Colonic mucosa (tissue), 4 donors: ENCODE measurements at regions not wholly inside any gene's neighbourhood (a gene's known extent, or its start where the extent isn't known, plus 50 kb on each side); places are given as distances from the start of the nearest gene placed in this dataset.

Source experiments
- DNase-seq: peaks from one replicate; pipeline ENCODE4 v3.0.0-alpha.2; 2020
- H3K27ac ChIP-seq: fragments of 200-600 bp; one replicate; pipeline ENCODE4 v1.8.0; 2021
- H3K27me3 ChIP-seq: fragments of 200-600 bp; one replicate; pipeline ENCODE4 v1.8.0; 2021
- H3K36me3 ChIP-seq: fragments of 200-600 bp; one replicate; pipeline ENCODE4 v1.8.0; 2021
- H3K4me1 ChIP-seq: fragments of 200-600 bp; one replicate; pipeline ENCODE4 v1.8.0; 2021; ENCODE audit warnings: mild to moderate bottlenecking
- H3K4me3 ChIP-seq: fragments of 200-600 bp; one replicate; pipeline ENCODE4 v1.8.0; 2021
- H3K9ac ChIP-seq, 2 donors: one replicate each; pipeline ENCODE4 v1.7.0; 2013; ENCODE audit warnings: control low read depth in 2 of 2, low read depth in 2 of 2, low read length in 2 of 2
- H3K9me3 ChIP-seq: fragments of 200-600 bp; one replicate; pipeline ENCODE4 v1.8.0; 2021
- CTCF ChIP-seq: fragments of 200-600 bp; IDR thresholded peaks from one replicate; pipeline ENCODE4 v1.8.0; 2022; ENCODE audit warnings: antibody characterized with exemption, mild to moderate bottlenecking
- intact Hi-C: fragments of 100-400 bp; cut with DNase I; formaldehyde crosslinking; loops from one replicate; pipeline ENCODE4 v1.14.1; 2022
- donor health status: healthy.
- donor health status: DM: no; HTN: no; CAD: no.
- donor health status: DM: no; HTN: no; CAD: no.

- intact Hi-C loops = no loop called here
- H3K9ac ChIP-seq = no peak overlapping the region
These were observed 96.1 kb downstream of the MRPL36 start for GRCh38 chr5:1703352-1704050.

GRCh38 chr5:1702318-1702717 is 97.3 kb downstream of the MRPL36 start:
- intact Hi-C loops = no loop called here
- no peaks in the 10 kb centered on the region for H3K36me3 ChIP-seq
- H3K9ac ChIP-seq = no peak overlapping the region
- DNase-seq = no peak
- TF ChIP-seq CTCF = no peak
- no peaks in the 10 kb centered on the region for H3K27me3 ChIP-seq
- H3K4me1 ChIP-seq = no peaks in the 10 kb centered on the region
- no peaks in the 10 kb centered on the region for H3K9me3 ChIP-seq
- H3K4me3 ChIP-seq = no peak overlapping the region
- no peak overlapping the region for H3K27ac ChIP-seq

More at GRCh38 chr5:1703352-1704050, 96.1 kb downstream of the MRPL36 start:
- H3K36me3 ChIP-seq = no peaks in the 10 kb centered on the region
- no peak for TF ChIP-seq CTCF
- H3K4me3 ChIP-seq = no peak overlapping the region
- H3K27ac ChIP-seq = no peak overlapping the region
- H3K4me1 ChIP-seq = no peaks in the 10 kb centered on the region
- DNase-seq = no peak
- no peaks in the 10 kb centered on the region for H3K27me3 ChIP-seq
- no peaks in the 10 kb centered on the region for H3K9me3 ChIP-seq

GRCh38 chr5:1701884-1702283 is 97.8 kb downstream of the MRPL36 start:
- Histone ChIP-seq H3K4me3 (no peak overlapping the region), H3K27ac (no peak overlapping the region), H3K9me3 (no peaks in the 10 kb centered on the region), H3K36me3 (no peaks in the 10 kb centered on the region), H3K27me3 (no peaks in the 10 kb centered on the region), H3K9ac (no peak overlapping the region), H3K4me1 (no peaks in the 10 kb centered on the region)
- intact Hi-C loops = no loop called here
- no peak for TF ChIP-seq CTCF
- no peak for DNase-seq

- TF ChIP-seq CTCF = no peak
- Histone ChIP-seq H3K36me3 (no peaks in the 10 kb centered on the region), H3K27ac (no peak overlapping the region), H3K4me1 (no peaks in the 10 kb centered on the region), H3K27me3 (no peaks in the 10 kb centered on the region), H3K4me3 (no peak overlapping the region), H3K9ac (no peak overlapping the region), H3K9me3 (no peaks in the 10 kb centered on the region)
- no peak for DNase-seq
- intact Hi-C loops = no loop called here
These were observed 98.3 kb downstream of the MRPL36 start for GRCh38 chr5:1701216-1701864.

- Histone ChIP-seq H3K27ac (no peak overlapping the region), H3K4me1 (no peaks in the 10 kb centered on the region), H3K27me3 (no peaks in the 10 kb centered on the region), H3K9me3 (no peaks in the 10 kb centered on the region), H3K4me3 (no peak overlapping the region), H3K36me3 (no peaks in the 10 kb centered on the region), H3K9ac (no peak overlapping the region)
- intact Hi-C loops = no loop called here
- no peak for TF ChIP-seq CTCF
- DNase-seq = no peak
These were observed 100.2 kb downstream of the MRPL36 start for GRCh38 chr5:1699394-1699793.
